Stomach (tissue), 8 donors: ENCODE measurements at regions not wholly inside any gene's neighbourhood (a gene's known extent, or its start where the extent isn't known, plus 50 kb on each side); places are given as distances from the start of the nearest gene placed in this dataset.
A peak's percentile ranks its signal among the peaks of the same experiment; 100 is the strongest.

Experiments
- DNase-seq, 2 donors: peaks; one replicate each; pipeline versions ENCODE4 v3.0.0 to v3.0.0-alpha.2; 2013 to 2019
- H3K27ac ChIP-seq, 5 donors: fragments of 200-600 bp in 4 of 5; sonication (generic) in 4 of 5; one replicate each; pipeline ENCODE4 v1.5.1; 2013 to 2019; ENCODE audit warnings: mild to moderate bottlenecking in 1 of 5, moderate library complexity in 1 of 5
- H3K27me3 ChIP-seq, 3 donors: fragments of 200-600 bp; sonication (generic); one replicate each; pipeline ENCODE4 v1.5.1; 2017 to 2019; ENCODE audit warnings: mixed run types in 1 of 3
- H3K36me3 ChIP-seq, 4 donors: fragments of 200-600 bp; sonication (generic); 1 replicate in 3 of 4; 2 replicates in 1 of 4; pipeline ENCODE4 v1.5.1; 2016 to 2019
- H3K4me1 ChIP-seq, 4 donors: fragments of 200-600 bp; sonication (generic); one replicate each; pipeline ENCODE4 v1.5.1; 2016 to 2019
- H3K4me3 ChIP-seq, 4 donors: fragments of 200-600 bp; sonication (generic) in 3 of 4; one replicate each; pipeline ENCODE4 v1.5.1; 2016 to 2019; ENCODE audit warnings: mild to moderate bottlenecking in 1 of 4
- H3K9me3 ChIP-seq, 4 donors: fragments of 200-600 bp; sonication (generic); one replicate each; pipeline ENCODE4 v1.5.1; 2016 to 2019
- CTCF ChIP-seq, 7 experiments: fragments of 450-650 bp in 4 of 7; fragments of 200-600 bp in 3 of 7; sonication (generic) in 3 of 7; IDR thresholded peaks; one replicate each; pipeline ENCODE4 v1.5.1; 2016 to 2019; ENCODE audit warnings: antibody characterized with exemption in 7 of 7, control low read depth in 2 of 7, mild to moderate bottlenecking in 1 of 7
- EP300 ChIP-seq: sonication (generic); formaldehyde crosslinking; IDR thresholded peaks from one replicate; pipeline ENCODE4 v1.6.1; 2017; ENCODE audit warnings: antibody characterized with exemption
- POLR2A ChIP-seq, 4 donors: fragments of 450-650 bp; IDR thresholded peaks; one replicate each; pipeline ENCODE4 v1.6.1; 2016; ENCODE audit warnings: antibody characterized with exemption in 4 of 4, control low read depth in 2 of 4, mild to moderate bottlenecking in 1 of 4, moderate library complexity in 1 of 4
- POLR2AphosphoS5 ChIP-seq, 3 donors: sonication (generic); formaldehyde crosslinking; IDR thresholded peaks; one replicate each; pipeline ENCODE4 v1.6.1; 2016; ENCODE audit warnings: antibody characterized with exemption in 3 of 3
- WGBS, 5 donors: extraction: QIAGEN DNeasy Blood & Tissue Kit in 3 of 5; methylation state at CpG; one replicate each; pipeline versions ENCODE4 v1.1.5 to v1.1.7; 2013 to 2018; 5-methylcytosine and 5-hydroxymethylcytosine counted together
- intact Hi-C: fragments of 100-400 bp; cut with DNase I; formaldehyde crosslinking; loops from one replicate; pipeline ENCODE4 v1.15.1; 2023; ENCODE audit warnings: low total_unique reads
- donor health status: healthy with polysubstance abuse.
- donor health status: Bipolar disorder and iron deficiency.
- donor health status: healthy.

- intact Hi-C loops = no loop called here
- 52 to 58% (median 53%) methylated on average over 11 of the region's 11 CpGs for WGBS, 5 donors
- DNase-seq = peak; percentile 71 to 93
- Histone ChIP-seq H3K27me3 (no peaks in the 10 kb centered on the region), H3K4me3 (no peak overlapping the region), H3K9me3 (peaks cover 0 to 19% (median 13%) of the 10 kb centered on the region in 4 donors), H3K27ac (peak overlapping the region; percentile 5 to 78 (median 70)), H3K4me1 (peaks cover 16 to 37% (median 27%) of the 10 kb centered on the region in 4 donors), H3K36me3 (peaks cover 0 to 7% (median 1%) of the 10 kb centered on the region in 4 donors)
- TF ChIP-seq POLR2AphosphoS5 (IDR thresholded peaks at IDR 0.05) (peak in 1 of 3 donors; percentile 75), CTCF (IDR thresholded peaks at IDR 0.05) (no peak), EP300 (no peak), POLR2A (IDR thresholded peaks at IDR 0.05) (no peak)
These were observed 300.6 kb downstream of the SOX9 start for GRCh38 chr17:72421128-72422092.

DNA sequence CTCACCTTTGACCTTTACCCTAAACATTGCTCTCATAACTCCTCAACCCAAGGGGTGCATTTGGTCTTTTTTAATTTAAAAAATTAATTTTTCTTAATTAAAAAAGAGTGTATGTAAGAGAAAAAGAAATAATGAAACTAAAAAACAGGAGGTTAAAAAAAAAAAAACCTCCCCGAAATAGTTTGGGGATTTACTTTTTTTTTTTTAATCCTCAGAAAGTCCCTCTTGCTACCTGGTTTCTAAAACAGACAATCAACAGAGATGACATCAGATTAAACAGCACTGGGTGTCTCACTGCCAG lies 301.3 kb downstream of the SOX9 start:
- Histone ChIP-seq H3K27ac (peak overlapping the region in 3 of 5 donors; percentile 54 to 73 (median 70)), H3K9me3 (peaks cover 0 to 17% (median 10%) of the 10 kb centered on the region in 4 donors), H3K27me3 (no peaks in the 10 kb centered on the region), H3K4me1 (peaks cover 18 to 39% (median 28%) of the 10 kb centered on the region in 4 donors), H3K36me3 (peaks cover 0 to 7% (median 1%) of the 10 kb centered on the region in 4 donors), H3K4me3 (no peak overlapping the region)
- 76 to 88% (median 80%) methylated on average over 1 of the region's 1 CpG for WGBS, 5 donors
- intact Hi-C loops = no loop called here
- no peak for DNase-seq
- TF ChIP-seq EP300 (no peak), POLR2A (IDR thresholded peaks at IDR 0.05) (no peak), POLR2AphosphoS5 (IDR thresholded peaks at IDR 0.05) (no peak), CTCF (IDR thresholded peaks at IDR 0.05) (no peak)

DNA sequence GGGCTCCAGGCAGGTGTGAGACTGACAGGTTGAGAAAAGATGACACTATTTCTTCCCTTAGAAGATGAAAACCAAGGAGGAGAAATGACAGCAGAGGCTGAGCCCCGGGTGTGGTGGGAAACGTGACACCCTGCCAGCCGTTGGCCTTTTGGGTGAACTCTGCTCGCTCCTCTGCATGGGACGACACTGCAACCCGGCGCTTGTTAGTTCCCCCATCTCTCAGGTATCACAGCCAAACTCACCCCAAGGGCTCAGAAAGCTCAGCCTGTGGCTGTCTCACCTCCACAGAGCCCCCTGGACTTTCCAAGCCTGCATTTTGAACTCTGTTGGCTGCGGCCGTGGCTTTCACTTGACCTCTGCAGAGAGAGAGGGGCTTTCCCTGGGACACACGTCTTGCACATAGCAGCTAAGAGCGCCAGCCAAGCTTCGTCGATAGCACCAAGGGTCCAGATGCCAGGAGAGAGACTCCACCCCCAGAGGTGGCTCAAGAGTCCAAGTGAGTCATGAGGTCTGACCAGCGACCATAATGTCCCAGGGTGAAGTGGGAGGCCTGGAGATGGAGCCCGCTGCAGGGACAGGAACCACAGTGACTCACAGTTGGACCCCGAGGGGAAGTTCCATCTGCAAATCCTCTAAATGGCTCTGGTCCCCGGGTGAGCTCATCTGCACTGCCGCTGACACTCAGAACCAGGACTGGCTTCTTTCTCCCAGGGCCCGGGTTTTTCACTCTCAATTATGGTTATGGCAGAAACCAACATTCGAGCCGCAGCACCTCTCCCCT lies 301.9 kb downstream of the SOX9 start:
- peaks cover 18 to 44% (median 34%) of the 10 kb centered on the region in 4 donors for H3K4me1 ChIP-seq
- peak overlapping the region in 4 of 5 donors; percentile 21 to 70 (median 40) for H3K27ac ChIP-seq
- peaks cover 0 to 7% (median 1%) of the 10 kb centered on the region in 4 donors for H3K36me3 ChIP-seq
- no peak overlapping the region for H3K4me3 ChIP-seq
- 37 to 63% (median 53%) methylated on average over 19 to 21 of the region's 21 CpGs for WGBS, 5 donors
- intact Hi-C loops = no loop called here
- H3K9me3 ChIP-seq = peaks cover 0 to 11% (median 7%) of the 10 kb centered on the region in 4 donors
- no peaks in the 10 kb centered on the region for H3K27me3 ChIP-seq
- DNase-seq = peak; percentile 50 to 66
- TF ChIP-seq POLR2AphosphoS5 (IDR thresholded peaks at IDR 0.05) (peak in 2 of 3 donors; percentile 11 to 46), POLR2A (IDR thresholded peaks at IDR 0.05) (no peak)

DNA sequence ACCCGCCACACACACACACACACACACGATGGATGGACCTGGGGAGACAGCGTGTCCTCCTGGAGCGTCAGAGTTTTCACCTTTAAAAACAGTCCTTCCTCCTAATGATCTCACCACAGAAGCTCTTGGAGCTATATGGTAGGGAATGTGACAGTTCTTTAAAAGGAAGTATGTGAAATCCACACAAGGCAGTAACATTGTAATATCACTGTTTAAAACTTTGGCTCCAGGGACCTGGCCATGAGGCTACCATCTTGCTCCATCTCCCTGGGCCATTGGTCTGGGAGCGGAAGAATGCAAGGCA lies 302.4 kb downstream of the SOX9 start:
- peak overlapping the region in 1 of 5 donors; percentile 30 for H3K27ac ChIP-seq
- H3K4me1 ChIP-seq = peaks cover 18 to 50% (median 39%) of the 10 kb centered on the region in 4 donors
- peaks cover 0 to 3% (median under 1%) of the 10 kb centered on the region in 4 donors for H3K36me3 ChIP-seq
- intact Hi-C loops = no loop called here
- DNase-seq = no peak
- H3K4me3 ChIP-seq = no peak overlapping the region
- TF ChIP-seq CTCF (IDR thresholded peaks at IDR 0.05) (no peak), EP300 (no peak)
- H3K9me3 ChIP-seq = peaks cover 0 to 6% (median 2%) of the 10 kb centered on the region in 4 donors
- 90 to 93% (median 91%) methylated on average over 5 of the region's 5 CpGs for WGBS, 5 donors
- no peaks in the 10 kb centered on the region for H3K27me3 ChIP-seq
